ENCODE measurements at regions not wholly inside any gene's neighbourhood (a gene's known extent, or its start where the extent isn't known, plus 50 kb on each side); places are given as distances from the start of the nearest gene placed in this dataset.

- TF ChIP-seq CTCF (IDR thresholded peaks at IDR 0.05; ENCODE audit: low read depth, low read length) = no peak
- no peak for DNase-seq (ENCODE audit: low read depth, low spot score)
- in situ Hi-C loops (cut with HindIII; ENCODE audit: low sequenced_read_pairs) = no loop called here
- H3K4me3 ChIP-seq (ENCODE audit: low read depth, low read length) = no peak overlapping the region
Observed at GRCh38 chr11:79932612-79933011, 491.8 kb upstream of the TENM4 start.

GRCh38 chr11:79931692-79932091, 490.9 kb upstream of the TENM4 start:
- no peak overlapping the region for H3K4me3 ChIP-seq (ENCODE audit: low read depth, low read length)
- TF ChIP-seq CTCF (IDR thresholded peaks at IDR 0.05; ENCODE audit: low read depth, low read length) = no peak
- in situ Hi-C loops (cut with HindIII; ENCODE audit: low sequenced_read_pairs) = no loop called here
- DNase-seq (ENCODE audit: low read depth, low spot score) = no peak

- H3K4me3 ChIP-seq (ENCODE audit: low read depth, low read length) = no peak overlapping the region
- no peak for TF ChIP-seq CTCF (IDR thresholded peaks at IDR 0.05; ENCODE audit: low read depth, low read length)
- in situ Hi-C loops (cut with HindIII; ENCODE audit: low sequenced_read_pairs) = no loop called here
- no peak for DNase-seq (ENCODE audit: low read depth, low spot score)
Observed at GRCh38 chr11:79926707-79927106, 485.9 kb upstream of the TENM4 start.

GRCh38 chr11:79925570-79925969, 484.7 kb upstream of the TENM4 start:
- no peak for TF ChIP-seq CTCF (IDR thresholded peaks at IDR 0.05; ENCODE audit: low read depth, low read length)
- no peak overlapping the region for H3K4me3 ChIP-seq (ENCODE audit: low read depth, low read length)
- in situ Hi-C loops (cut with HindIII; ENCODE audit: low sequenced_read_pairs) = no loop called here
- no peak for DNase-seq (ENCODE audit: low read depth, low spot score)

- TF ChIP-seq CTCF (IDR thresholded peaks at IDR 0.05; ENCODE audit: low read depth, low read length) = no peak
- no peak for DNase-seq (ENCODE audit: low read depth, low spot score)
- in situ Hi-C loops (cut with HindIII; ENCODE audit: low sequenced_read_pairs) = no loop called here
- H3K4me3 ChIP-seq (ENCODE audit: low read depth, low read length) = no peak overlapping the region
Observed at GRCh38 chr11:79922641-79923040, 481.8 kb upstream of the TENM4 start.

- no peak for DNase-seq (ENCODE audit: low read depth, low spot score)
- TF ChIP-seq CTCF (IDR thresholded peaks at IDR 0.05; ENCODE audit: low read depth, low read length) = no peak
- in situ Hi-C loops (cut with HindIII; ENCODE audit: low sequenced_read_pairs) = no loop called here
- no peak overlapping the region for H3K4me3 ChIP-seq (ENCODE audit: low read depth, low read length)
Observed at GRCh38 chr11:79920480-79920879, 479.6 kb upstream of the TENM4 start.

GRCh38 chr11:79919350-79919749, 478.5 kb upstream of the TENM4 start:
- TF ChIP-seq CTCF (IDR thresholded peaks at IDR 0.05; ENCODE audit: low read depth, low read length) = no peak
- H3K4me3 ChIP-seq (ENCODE audit: low read depth, low read length) = no peak overlapping the region
- in situ Hi-C loops (cut with HindIII; ENCODE audit: low sequenced_read_pairs) = no loop called here
- DNase-seq (ENCODE audit: low read depth, low spot score) = no peak
